SK-N-SH treated with all-trans-retinoic acid at 6 μM for 48 hours (cell line): ENCODE measurements at regions not wholly inside any gene's neighbourhood (a gene's known extent, or its start where the extent isn't known, plus 50 kb on each side); places are given as distances from the start of the nearest gene placed in this dataset.

Source experiments
- ATAC-seq: fragments of 200-7000 bp; cut with Tn5 transposase; 3 replicates; pipeline ENCODE4 v1.9.1; 2020; ENCODE audit warnings: mild to moderate bottlenecking, moderate library complexity
- ARNTL ChIP-seq: fragments of 450-650 bp; formaldehyde crosslinking; IDR thresholded peaks from 2 replicates; pipeline ENCODE4 v1.5.0; 2020; ENCODE audit warnings: low read depth, mild to moderate bottlenecking, moderate library complexity, borderline replicate concordance
- CSDC2 ChIP-seq: fragments of 250-450 bp; sonication (Bioruptor Pico); IDR thresholded peaks from 2 replicates; pipeline ENCODE4 v1.5.0; 2020; ENCODE audit warnings: mild to moderate bottlenecking, moderate library complexity
- ESRRG ChIP-seq: fragments of 250-450 bp; sonication (Bioruptor Pico); IDR thresholded peaks from 2 replicates; pipeline ENCODE4 v1.6.1; 2021; ENCODE audit warnings: mild to moderate bottlenecking
- GLIS3 ChIP-seq: fragments of 250-450 bp; sonication (Bioruptor Pico); IDR thresholded peaks from 2 replicates; pipeline ENCODE4 v1.5.0; 2020; ENCODE audit warnings: mild to moderate bottlenecking, moderate library complexity
- ISL1 ChIP-seq: fragments of 250-450 bp; sonication (Bioruptor Pico); IDR thresholded peaks from 2 replicates; pipeline ENCODE4 v2.1.2; 2022; ENCODE audit warnings: mild to moderate bottlenecking, moderate library complexity
- OSR1 ChIP-seq: fragments of 250-450 bp; sonication (Bioruptor Pico); IDR thresholded peaks from 2 replicates; pipeline ENCODE4 v1.8.0; 2022; ENCODE audit warnings: moderate library complexity, mild to moderate bottlenecking, inconsistent platforms
- PPARA ChIP-seq: fragments of 250-450 bp; sonication (Bioruptor Pico); IDR thresholded peaks from 2 replicates; pipeline ENCODE4 v1.5.0; 2020; ENCODE audit warnings: mild to moderate bottlenecking, borderline replicate concordance
- RARB ChIP-seq: fragments of 250-450 bp; sonication (Bioruptor Pico); IDR thresholded peaks from 2 replicates; pipeline ENCODE4 v1.8.0; 2021; ENCODE audit warnings: mild to moderate bottlenecking, moderate library complexity
- TCF4 ChIP-seq: fragments of 250-450 bp; sonication (Bioruptor Pico); IDR thresholded peaks from 2 replicates; pipeline ENCODE4 v1.8.0; 2021; ENCODE audit warnings: mild to moderate bottlenecking, moderate library complexity, borderline replicate concordance
- TOX ChIP-seq: fragments of 250-450 bp; sonication (Bioruptor Pico); IDR thresholded peaks from 2 replicates; pipeline ENCODE4 v1.8.0; 2021; ENCODE audit warnings: mild to moderate bottlenecking, moderate library complexity, borderline replicate concordance
- TSHZ2 ChIP-seq: fragments of 250-450 bp; sonication (Bioruptor Pico); IDR thresholded peaks from 2 replicates; pipeline ENCODE4 v1.5.0; 2020; ENCODE audit warnings: mild to moderate bottlenecking, moderate library complexity
- ZC3H10 ChIP-seq: fragments of 250-450 bp; sonication (Bioruptor Pico); IDR thresholded peaks from 2 replicates; pipeline ENCODE4 v1.5.1; 2021; ENCODE audit warnings: mild to moderate bottlenecking, moderate library complexity
- ZFP3 ChIP-seq: fragments of 250-450 bp; sonication (Bioruptor Pico); IDR thresholded peaks from 2 replicates; pipeline ENCODE4 v1.5.0; 2020; ENCODE audit warnings: mild to moderate bottlenecking, moderate library complexity
- ZFP30 ChIP-seq: fragments of 450-650 bp; formaldehyde crosslinking; IDR thresholded peaks from 2 replicates; pipeline ENCODE4 v1.5.0; 2022; ENCODE audit warnings: mild to moderate bottlenecking, moderate library complexity
- ZNF565 ChIP-seq: fragments of 450-650 bp; formaldehyde crosslinking; conservative IDR thresholded peaks from 2 replicates; pipeline ENCODE4 v1.5.0; 2020; ENCODE audit warnings: low read depth, mild to moderate bottlenecking, moderate library complexity
- ZNF70 ChIP-seq: fragments of 450-650 bp; formaldehyde crosslinking; IDR thresholded peaks from 2 replicates; pipeline ENCODE4 v1.5.0; 2020; ENCODE audit warnings: mild to moderate bottlenecking, moderate library complexity
- ZNF8 ChIP-seq: fragments of 450-650 bp; formaldehyde crosslinking; IDR thresholded peaks from 2 replicates; pipeline ENCODE4 v1.5.0; 2020; ENCODE audit warnings: mild to moderate bottlenecking, moderate library complexity
- TF ChIP-seq, protein P1 (sequence below): fragments of 250-450 bp; sonication (Bioruptor Pico); IDR thresholded peaks from 2 replicates; pipeline ENCODE4 v1.8.0; 2021; ENCODE audit warnings: low read depth, mild to moderate bottlenecking, moderate library complexity, borderline replicate concordance
- TF ChIP-seq, protein P2 (sequence below): fragments of 250-450 bp; sonication (Bioruptor Pico); IDR thresholded peaks from 2 replicates; pipeline ENCODE4 v1.5.1; 2020; ENCODE audit warnings: low read depth, mild to moderate bottlenecking, moderate library complexity
- TF ChIP-seq, protein P3 (sequence below): fragments of 250-450 bp; sonication (Bioruptor Pico); IDR thresholded peaks from 2 replicates; pipeline ENCODE4 v1.8.0; 2020; ENCODE audit warnings: mild to moderate bottlenecking, moderate library complexity, borderline replicate concordance
- TF ChIP-seq, protein P4 (sequence below): fragments of 250-450 bp; sonication (Bioruptor Pico); IDR thresholded peaks from 2 replicates; pipeline ENCODE4 v1.5.1; 2021; ENCODE audit warnings: mild to moderate bottlenecking, moderate library complexity

GRCh38 chr7:10239695-10240345 is 733.9 kb upstream of the PHF14 start:
- ATAC-seq = no peak
- TF ChIP-seq ZNF565 (no peak), ARNTL (CRISPR knock-in tag) (no peak), ISL1 (CRISPR knock-in tag) (0 out of 2 replicates have a peak, but pooled peaks have one; percentile 12), ZC3H10 (CRISPR knock-in tag) (no peak)

- no peak for ATAC-seq
- TF ChIP-seq RARB (CRISPR knock-in tag) = no peak
- TF ChIP-seq ZNF70 (CRISPR knock-in tag) = no peak
- no peak for TF ChIP-seq TCF4 (CRISPR knock-in tag)
- TF ChIP-seq, protein P1, sequence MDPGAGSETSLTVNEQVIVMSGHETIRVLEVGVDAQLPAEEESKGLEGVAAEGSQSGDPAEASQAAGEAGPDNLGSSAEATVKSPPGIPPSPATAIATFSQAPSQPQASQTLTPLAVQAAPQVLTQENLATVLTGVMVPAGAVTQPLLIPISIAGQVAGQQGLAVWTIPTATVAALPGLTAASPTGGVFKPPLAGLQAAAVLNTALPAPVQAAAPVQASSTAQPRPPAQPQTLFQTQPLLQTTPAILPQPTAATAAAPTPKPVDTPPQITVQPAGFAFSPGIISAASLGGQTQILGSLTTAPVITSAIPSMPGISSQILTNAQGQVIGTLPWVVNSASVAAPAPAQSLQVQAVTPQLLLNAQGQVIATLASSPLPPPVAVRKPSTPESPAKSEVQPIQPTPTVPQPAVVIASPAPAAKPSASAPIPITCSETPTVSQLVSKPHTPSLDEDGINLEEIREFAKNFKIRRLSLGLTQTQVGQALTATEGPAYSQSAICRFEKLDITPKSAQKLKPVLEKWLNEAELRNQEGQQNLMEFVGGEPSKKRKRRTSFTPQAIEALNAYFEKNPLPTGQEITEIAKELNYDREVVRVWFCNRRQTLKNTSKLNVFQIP (CRISPR knock-in tag) = no peak
- TF ChIP-seq GLIS3 (CRISPR knock-in tag) = no peak
- TF ChIP-seq ZNF565 = no peak
- no peak for TF ChIP-seq OSR1 (CRISPR knock-in tag)
- no peak for TF ChIP-seq PPARA
- TF ChIP-seq, protein P2, sequence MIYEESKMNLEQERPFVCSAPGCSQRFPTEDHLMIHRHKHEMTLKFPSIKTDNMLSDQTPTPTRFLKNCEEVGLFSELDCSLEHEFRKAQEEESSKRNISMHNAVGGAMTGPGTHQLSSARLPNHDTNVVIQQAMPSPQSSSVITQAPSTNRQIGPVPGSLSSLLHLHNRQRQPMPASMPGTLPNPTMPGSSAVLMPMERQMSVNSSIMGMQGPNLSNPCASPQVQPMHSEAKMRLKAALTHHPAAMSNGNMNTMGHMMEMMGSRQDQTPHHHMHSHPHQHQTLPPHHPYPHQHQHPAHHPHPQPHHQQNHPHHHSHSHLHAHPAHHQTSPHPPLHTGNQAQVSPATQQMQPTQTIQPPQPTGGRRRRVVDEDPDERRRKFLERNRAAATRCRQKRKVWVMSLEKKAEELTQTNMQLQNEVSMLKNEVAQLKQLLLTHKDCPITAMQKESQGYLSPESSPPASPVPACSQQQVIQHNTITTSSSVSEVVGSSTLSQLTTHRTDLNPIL = no peak
- no peak for TF ChIP-seq TOX (CRISPR knock-in tag)
- TF ChIP-seq ZC3H10 (CRISPR knock-in tag) = no peak
- TF ChIP-seq, protein P3, sequence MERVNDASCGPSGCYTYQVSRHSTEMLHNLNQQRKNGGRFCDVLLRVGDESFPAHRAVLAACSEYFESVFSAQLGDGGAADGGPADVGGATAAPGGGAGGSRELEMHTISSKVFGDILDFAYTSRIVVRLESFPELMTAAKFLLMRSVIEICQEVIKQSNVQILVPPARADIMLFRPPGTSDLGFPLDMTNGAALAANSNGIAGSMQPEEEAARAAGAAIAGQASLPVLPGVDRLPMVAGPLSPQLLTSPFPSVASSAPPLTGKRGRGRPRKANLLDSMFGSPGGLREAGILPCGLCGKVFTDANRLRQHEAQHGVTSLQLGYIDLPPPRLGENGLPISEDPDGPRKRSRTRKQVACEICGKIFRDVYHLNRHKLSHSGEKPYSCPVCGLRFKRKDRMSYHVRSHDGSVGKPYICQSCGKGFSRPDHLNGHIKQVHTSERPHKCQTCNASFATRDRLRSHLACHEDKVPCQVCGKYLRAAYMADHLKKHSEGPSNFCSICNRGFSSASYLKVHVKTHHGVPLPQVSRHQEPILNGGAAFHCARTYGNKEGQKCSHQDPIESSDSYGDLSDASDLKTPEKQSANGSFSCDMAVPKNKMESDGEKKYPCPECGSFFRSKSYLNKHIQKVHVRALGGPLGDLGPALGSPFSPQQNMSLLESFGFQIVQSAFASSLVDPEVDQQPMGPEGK (CRISPR knock-in tag) = no peak
- TF ChIP-seq, protein P4, sequence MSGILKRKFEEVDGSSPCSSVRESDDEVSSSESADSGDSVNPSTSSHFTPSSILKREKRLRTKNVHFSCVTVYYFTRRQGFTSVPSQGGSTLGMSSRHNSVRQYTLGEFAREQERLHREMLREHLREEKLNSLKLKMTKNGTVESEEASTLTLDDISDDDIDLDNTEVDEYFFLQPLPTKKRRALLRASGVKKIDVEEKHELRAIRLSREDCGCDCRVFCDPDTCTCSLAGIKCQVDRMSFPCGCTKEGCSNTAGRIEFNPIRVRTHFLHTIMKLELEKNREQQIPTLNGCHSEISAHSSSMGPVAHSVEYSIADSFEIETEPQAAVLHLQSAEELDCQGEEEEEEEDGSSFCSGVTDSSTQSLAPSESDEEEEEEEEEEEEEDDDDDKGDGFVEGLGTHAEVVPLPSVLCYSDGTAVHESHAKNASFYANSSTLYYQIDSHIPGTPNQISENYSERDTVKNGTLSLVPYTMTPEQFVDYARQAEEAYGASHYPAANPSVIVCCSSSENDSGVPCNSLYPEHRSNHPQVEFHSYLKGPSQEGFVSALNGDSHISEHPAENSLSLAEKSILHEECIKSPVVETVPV (CRISPR knock-in tag) = no peak
- TF ChIP-seq ZFP30 (CRISPR knock-in tag) = no peak
- no peak for TF ChIP-seq ZNF8 (CRISPR knock-in tag)
- TF ChIP-seq CSDC2 = no peak
- no peak for TF ChIP-seq ISL1 (CRISPR knock-in tag)
- no peak for TF ChIP-seq ESRRG (CRISPR knock-in tag)
- no peak for TF ChIP-seq TSHZ2 (CRISPR knock-in tag)
- TF ChIP-seq ZFP3 (CRISPR knock-in tag) = no peak
Measured at GRCh38 chr7:10245406-10245805, 728.3 kb upstream of the PHF14 start.

DNA sequence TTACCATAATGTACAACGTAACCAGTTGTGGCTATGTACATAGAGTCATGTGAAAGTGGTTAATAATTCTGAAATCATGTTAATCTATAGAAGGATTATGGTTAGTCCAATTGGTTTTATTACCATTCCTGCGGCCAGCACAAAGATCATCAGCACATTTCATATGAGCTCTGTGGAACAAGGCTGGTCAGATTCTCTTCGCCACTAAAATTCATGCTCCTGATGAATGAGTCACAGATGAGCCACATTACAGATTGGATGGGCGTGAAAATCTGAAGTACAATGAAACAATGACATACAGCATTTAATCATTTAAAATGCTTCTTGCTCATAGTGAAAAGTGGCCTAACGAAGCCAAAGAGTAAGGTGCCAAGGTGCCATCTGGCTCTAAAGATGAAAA is 716.2 kb upstream of the PHF14 start:
- TF ChIP-seq PPARA (no peak), ZNF565 (no peak), ZC3H10 (CRISPR knock-in tag) (no peak), TOX (CRISPR knock-in tag) (no peak), ZNF8 (CRISPR knock-in tag) (no peak), TCF4 (CRISPR knock-in tag) (no peak), ZFP30 (CRISPR knock-in tag) (no peak), ZFP3 (CRISPR knock-in tag) (no peak), ARNTL (CRISPR knock-in tag) (no peak)
- TF ChIP-seq, protein P1 (CRISPR knock-in tag) = no peak
- TF ChIP-seq, protein P2 = no peak
- TF ChIP-seq, protein P3 (CRISPR knock-in tag) = no peak
- ATAC-seq = no peak
